ENCODE measurements at regions not wholly inside any gene's neighbourhood (a gene's known extent, or its start where the extent isn't known, plus 50 kb on each side); places are given as distances from the start of the nearest gene placed in this dataset.

GRCh38 chr3:168585544-168585943, 489.8 kb upstream of the GOLIM4 start:
- in situ Hi-C loops (cut with HindIII; ENCODE audit: low pct_unique_long_range_greater_than_20kb, low sequenced_read_pairs) = no loop called here
- DNase-seq (ENCODE audit: low read depth) = no peak

GRCh38 chr3:168583977-168584376, 488.3 kb upstream of the GOLIM4 start:
- in situ Hi-C loops (cut with HindIII; ENCODE audit: low pct_unique_long_range_greater_than_20kb, low sequenced_read_pairs) = no loop called here
- DNase-seq (ENCODE audit: low read depth) = no peak

GRCh38 chr3:168582503-168582902, 486.8 kb upstream of the GOLIM4 start:
- in situ Hi-C loops (cut with HindIII; ENCODE audit: low pct_unique_long_range_greater_than_20kb, low sequenced_read_pairs) = no loop called here
- no peak for DNase-seq (ENCODE audit: low read depth)

- in situ Hi-C loops (cut with HindIII; ENCODE audit: low pct_unique_long_range_greater_than_20kb, low sequenced_read_pairs) = no loop called here
Observed at GRCh38 chr3:168581771-168582225, 486.1 kb upstream of the GOLIM4 start.

GRCh38 chr3:168579010-168579409, 483.3 kb upstream of the GOLIM4 start:
- in situ Hi-C loops (cut with HindIII; ENCODE audit: low pct_unique_long_range_greater_than_20kb, low sequenced_read_pairs) = no loop called here
- DNase-seq (ENCODE audit: low read depth) = no peak

More at GRCh38 chr3:168581771-168582225, 486.1 kb upstream of the GOLIM4 start:
- DNase-seq (ENCODE audit: low read depth) = no peak

- in situ Hi-C loops (cut with HindIII; ENCODE audit: low pct_unique_long_range_greater_than_20kb, low sequenced_read_pairs) = no loop called here
Observed at GRCh38 chr3:168575750-168576149, 480.0 kb upstream of the GOLIM4 start.

GRCh38 chr3:168574455-168575158, 478.9 kb upstream of the GOLIM4 start:
- in situ Hi-C loops (cut with HindIII; ENCODE audit: low pct_unique_long_range_greater_than_20kb, low sequenced_read_pairs) = no loop called here
- DNase-seq (ENCODE audit: low read depth) = no peak

More at GRCh38 chr3:168575750-168576149, 480.0 kb upstream of the GOLIM4 start:
- DNase-seq (ENCODE audit: low read depth) = no peak

- in situ Hi-C loops (cut with HindIII; ENCODE audit: low pct_unique_long_range_greater_than_20kb, low sequenced_read_pairs) = no loop called here
- DNase-seq (ENCODE audit: low read depth) = no peak
Observed at GRCh38 chr3:168570404-168571155, 474.9 kb upstream of the GOLIM4 start.

- DNase-seq (ENCODE audit: low read depth) = no peak
- in situ Hi-C loops (cut with HindIII; ENCODE audit: low pct_unique_long_range_greater_than_20kb, low sequenced_read_pairs) = no loop called here
Observed at GRCh38 chr3:168558728-168559411, 463.1 kb upstream of the GOLIM4 start.

- in situ Hi-C loops (cut with HindIII; ENCODE audit: low pct_unique_long_range_greater_than_20kb, low sequenced_read_pairs) = no loop called here
- no peak for DNase-seq (ENCODE audit: low read depth)
Observed at GRCh38 chr3:168552251-168552650, 456.5 kb upstream of the GOLIM4 start.

GRCh38 chr3:168548719-168549118, 453.0 kb upstream of the GOLIM4 start:
- in situ Hi-C loops (cut with HindIII; ENCODE audit: low pct_unique_long_range_greater_than_20kb, low sequenced_read_pairs) = no loop called here

GRCh38 chr3:168546707-168547106, 451.0 kb upstream of the GOLIM4 start:
- no peak for DNase-seq (ENCODE audit: low read depth)
- in situ Hi-C loops (cut with HindIII; ENCODE audit: low pct_unique_long_range_greater_than_20kb, low sequenced_read_pairs) = no loop called here

More at GRCh38 chr3:168548719-168549118, 453.0 kb upstream of the GOLIM4 start:
- no peak for DNase-seq (ENCODE audit: low read depth)

- no peak for DNase-seq (ENCODE audit: low read depth)
- in situ Hi-C loops (cut with HindIII; ENCODE audit: low pct_unique_long_range_greater_than_20kb, low sequenced_read_pairs) = no loop called here
Observed at GRCh38 chr3:168545591-168545990, 449.9 kb upstream of the GOLIM4 start.

- no peak for DNase-seq (ENCODE audit: low read depth)
- in situ Hi-C loops (cut with HindIII; ENCODE audit: low pct_unique_long_range_greater_than_20kb, low sequenced_read_pairs) = no loop called here
Observed at GRCh38 chr3:168544097-168544957, 448.6 kb upstream of the GOLIM4 start.

GRCh38 chr3:168540726-168541125, 445.0 kb upstream of the GOLIM4 start:
- no peak for DNase-seq (ENCODE audit: low read depth)
- in situ Hi-C loops (cut with HindIII; ENCODE audit: low pct_unique_long_range_greater_than_20kb, low sequenced_read_pairs) = no loop called here

- DNase-seq (ENCODE audit: low read depth) = no peak
Observed at GRCh38 chr3:168539909-168540308, 444.2 kb upstream of the GOLIM4 start.

GRCh38 chr3:168534761-168535160, 439.0 kb upstream of the GOLIM4 start:
- in situ Hi-C loops (cut with HindIII; ENCODE audit: low pct_unique_long_range_greater_than_20kb, low sequenced_read_pairs) = no loop called here
- no peak for DNase-seq (ENCODE audit: low read depth)

More at GRCh38 chr3:168539909-168540308, 444.2 kb upstream of the GOLIM4 start:
- in situ Hi-C loops (cut with HindIII; ENCODE audit: low pct_unique_long_range_greater_than_20kb, low sequenced_read_pairs) = no loop called here

- in situ Hi-C loops (cut with HindIII; ENCODE audit: low pct_unique_long_range_greater_than_20kb, low sequenced_read_pairs) = no loop called here
- DNase-seq (ENCODE audit: low read depth) = no peak
Observed at GRCh38 chr3:168533600-168533999, 437.9 kb upstream of the GOLIM4 start.

Measured in Caki2 (cell line).